H1 (cell line): ENCODE measurements at regions not wholly inside any gene's neighbourhood (a gene's known extent, or its start where the extent isn't known, plus 50 kb on each side); places are given as distances from the start of the nearest gene placed in this dataset.

Source experiments
- CTCF ChIA-PET: fragments of 300-600 bp; sonication (Branson Sonifier 250); formaldehyde crosslinking; loops from one replicate; lab custom pipeline; 2021; ENCODE audit not compliant: partially characterized antibody; lab: Charles Lee
- POLR2A ChIA-PET: fragments of 300-600 bp; sonication (Branson Sonifier 250); formaldehyde crosslinking; loops from one replicate; lab custom pipeline; 2021; ENCODE audit warnings: inconsistent platforms; ENCODE audit not compliant: partially characterized antibody; lab: Charles Lee
- DNase-seq, 2 experiments: peaks; one replicate each; pipeline versions ENCODE4 v3.0.0 to v3.0.0-alpha.2; 2010 to 2022; ENCODE audit warnings: low spot score in 2 of 2, low read depth in 1 of 2, mixed read lengths in 1 of 2
- FAIRE-seq: peaks from 2 replicates; lab custom pipeline; 2011; peaks lifted over from hg19 to GRCh38; lab: Jason Lieb, UNC
- H2AFZ ChIP-seq: 2 replicates; pipeline ENCODE4 v1.8.1; 2012; ENCODE audit warnings: low read length, inconsistent platforms
- H2AK5ac ChIP-seq: 2 replicates; pipeline ENCODE4 v1.6.1; 2013; ENCODE audit warnings: low read depth, low read length
- H2BK120ac ChIP-seq: replicated peaks from 2 replicates; pipeline ENCODE3; 2013; ENCODE audit warnings: low read depth, low read length, inconsistent platforms
- H2BK12ac ChIP-seq: 2 replicates; pipeline ENCODE4 v1.6.1; 2013; ENCODE audit warnings: low read depth, low read length
- H2BK15ac ChIP-seq: 2 replicates; pipeline ENCODE4 v1.6.1; 2013; ENCODE audit warnings: low read length
- H2BK20ac ChIP-seq: 2 replicates; pipeline ENCODE4 v1.6.1; 2013; ENCODE audit warnings: low read length
- H2BK5ac ChIP-seq: 2 replicates; pipeline ENCODE4 v1.6.1; 2013; ENCODE audit warnings: low read depth, low read length
- H3K14ac ChIP-seq: 2 replicates; pipeline ENCODE4 v1.6.1; 2013; ENCODE audit warnings: inconsistent platforms; ENCODE audit not compliant: insufficient read length
- H3K18ac ChIP-seq: 2 replicates; pipeline ENCODE4 v1.6.1; 2013; ENCODE audit warnings: low read length; ENCODE audit errors: extremely low read depth
- H3K23ac ChIP-seq: 2 replicates; pipeline ENCODE4 v1.6.1; 2013; ENCODE audit warnings: inconsistent platforms; ENCODE audit not compliant: insufficient read length
- H3K23me2 ChIP-seq: 2 replicates; pipeline ENCODE4 v1.6.1; 2013; ENCODE audit warnings: low read depth, low read length
- H3K27ac ChIP-seq: 2 replicates; pipeline ENCODE4 v1.6.1; 2011; ENCODE audit warnings: low read depth, low read length, inconsistent platforms
- H3K27me3 ChIP-seq, 4 experiments: replicated peaks in 1 of 4; 1 replicate in 1 of 4; 2 replicates in 3 of 4; pipeline versions ENCODE4 v1.6.1 to v1.8.1; 2011 to 2013; ENCODE audit warnings: low read length in 3 of 4, mild to moderate bottlenecking in 3 of 4, inconsistent platforms in 2 of 4, mixed read lengths in 2 of 4, moderate library complexity in 1 of 4; ENCODE audit not compliant: control insufficient read depth in 3 of 4, insufficient read depth in 3 of 4; ENCODE audit errors: extremely low read depth in 1 of 4
- H3K36me3 ChIP-seq, 4 experiments: 2 replicates each; pipeline versions ENCODE4 v1.6.1 to v1.8.1; 2011 to 2013; ENCODE audit warnings: mild to moderate bottlenecking in 4 of 4, low read length in 3 of 4, moderate library complexity in 2 of 4, control low read depth in 1 of 4, inconsistent platforms in 1 of 4; ENCODE audit not compliant: insufficient read depth in 4 of 4, control insufficient read depth in 2 of 4
- H3K4ac ChIP-seq: replicated peaks from 2 replicates; pipeline ENCODE3; 2013; ENCODE audit warnings: low read length, low read depth, mixed read lengths, inconsistent platforms; ENCODE audit not compliant: insufficient read length
- H3K4me1 ChIP-seq, 4 experiments: replicated peaks in 1 of 4; 1 replicate in 1 of 4; 2 replicates in 3 of 4; pipeline versions ENCODE4 v1.6.1 to v1.8.1; 2011 to 2013; ENCODE audit warnings: low read length in 3 of 4, inconsistent platforms in 2 of 4, mixed read lengths in 1 of 4; ENCODE audit not compliant: insufficient read depth in 4 of 4, control insufficient read depth in 3 of 4
- H3K4me2 ChIP-seq, 2 experiments: 2 replicates each; pipeline versions ENCODE4 v1.6.1 to v1.8.1; 2011 to 2013; ENCODE audit warnings: low read depth in 2 of 2, low read length in 2 of 2, control low read depth in 1 of 2, inconsistent platforms in 1 of 2, mild to moderate bottlenecking in 1 of 2; ENCODE audit not compliant: insufficient read depth in 1 of 2
- H3K4me3 ChIP-seq, 4 experiments: fragments of 200-600, 300-600 bp in 1 of 4; sonication (generic), shearing (Covaris generic), sonication (Bioruptor Twin) in 1 of 4; 2 replicates each; pipeline versions ENCODE4 v1.5.1 to v1.8.1; 2011 to 2016; ENCODE audit warnings: low read length in 4 of 4, low read depth in 3 of 4, control low read depth in 2 of 4, inconsistent platforms in 2 of 4, mild to moderate bottlenecking in 2 of 4, mixed read lengths in 1 of 4, moderate library complexity in 1 of 4; ENCODE audit not compliant: insufficient read depth in 2 of 4; ENCODE audit errors: extremely low read depth in 1 of 4
- H3K56ac ChIP-seq: replicated peaks from 2 replicates; pipeline ENCODE3; 2013; ENCODE audit warnings: low read depth, mild to moderate bottlenecking, mixed read lengths, low read length, inconsistent platforms; ENCODE audit not compliant: insufficient read length
- H3K79me1 ChIP-seq: 2 replicates; pipeline ENCODE4 v1.6.1; 2013; ENCODE audit warnings: low read depth, low read length, control low read depth
- H3K79me2 ChIP-seq, 2 experiments: 2 replicates each; pipeline versions ENCODE4 v1.6.1 to v1.8.1; 2012 to 2013; ENCODE audit warnings: low read length in 2 of 2, mild to moderate bottlenecking in 2 of 2, inconsistent platforms in 1 of 2; ENCODE audit not compliant: insufficient read depth in 2 of 2, control insufficient read depth in 1 of 2
- H3K9ac ChIP-seq, 4 experiments: replicated peaks in 1 of 4; 1 replicate in 1 of 4; 2 replicates in 3 of 4; pipeline versions ENCODE4 v1.6.1 to v1.8.1; 2011 to 2013; ENCODE audit warnings: low read depth in 3 of 4, low read length in 3 of 4, control low read depth in 2 of 4, mild to moderate bottlenecking in 2 of 4, moderate library complexity in 2 of 4, inconsistent platforms in 1 of 4; ENCODE audit errors: extremely low read depth in 1 of 4
- H3K9me3 ChIP-seq, 2 experiments: 2 replicates each; pipeline versions ENCODE4 v1.6.1 to v1.8.1; 2012 to 2013; ENCODE audit warnings: mild to moderate bottlenecking in 2 of 2, moderate library complexity in 2 of 2, control low read depth in 1 of 2, inconsistent platforms in 1 of 2, low read depth in 1 of 2, low read length in 1 of 2, mixed read lengths in 1 of 2; ENCODE audit not compliant: insufficient read depth in 2 of 2
- H4K20me1 ChIP-seq, 2 experiments: replicated peaks in 1 of 2; 2 replicates each; pipeline versions ENCODE3 to v1.8.1; 2011 to 2013; ENCODE audit warnings: inconsistent platforms in 2 of 2, low read length in 2 of 2, mild to moderate bottlenecking in 1 of 2; ENCODE audit not compliant: insufficient read depth in 2 of 2, control insufficient read depth in 1 of 2
- H4K5ac ChIP-seq: 2 replicates; pipeline ENCODE4 v1.6.1; 2013; ENCODE audit warnings: low read length, low read depth, mixed read lengths, inconsistent platforms; ENCODE audit not compliant: insufficient read length
- H4K8ac ChIP-seq: 2 replicates; pipeline ENCODE4 v1.8.0; 2013; ENCODE audit warnings: mild to moderate bottlenecking, moderate library complexity, low read length, inconsistent platforms; ENCODE audit not compliant: insufficient read depth; ENCODE audit errors: extremely low read depth
- H4K91ac ChIP-seq: replicated peaks from 2 replicates; pipeline ENCODE3; 2013; ENCODE audit warnings: low read length, mixed read lengths, inconsistent platforms; ENCODE audit not compliant: insufficient read length
- ASH2L ChIP-seq: fragments of 200-600, 300-600 bp; sonication (generic); IDR thresholded peaks from one replicate; pipeline ENCODE4 v1.7.1; 2017; ENCODE audit warnings: low read length
- CBX5 ChIP-seq: fragments of 300-800, 300-1000 bp; sonication (generic); IDR thresholded peaks from 2 replicates; pipeline ENCODE4 v1.7.1; 2016; ENCODE audit warnings: antibody characterized with exemption, low read length, low read depth
- CBX8 ChIP-seq: fragments of 300-800, 300-1000 bp; sonication (generic); IDR thresholded peaks from 2 replicates; pipeline ENCODE4 v1.7.1; 2016; ENCODE audit warnings: low read depth, low read length, borderline replicate concordance
- CEBPB ChIP-seq: IDR thresholded peaks from 2 replicates; pipeline ENCODE4 v1.6.1; 2012; ENCODE audit warnings: low read depth, low read length
- CHD1 ChIP-seq: IDR thresholded peaks from 2 replicates; pipeline ENCODE4 v1.6.1; 2012; ENCODE audit warnings: low read depth, low read length, improper control_type of control experiment
- CREB1 ChIP-seq: IDR thresholded peaks from 2 replicates; pipeline ENCODE4 v1.6.1; 2012; ENCODE audit warnings: inconsistent platforms
- EZH2 ChIP-seq: fragments of 200-600 bp; sonication (generic); IDR thresholded peaks from 2 replicates; pipeline ENCODE4 v1.7.1; 2012; ENCODE audit warnings: low read depth, mild to moderate bottlenecking, moderate library complexity, low read length, inconsistent platforms; ENCODE audit not compliant: severe bottlenecking
- JUND ChIP-seq: IDR thresholded peaks from 2 replicates; pipeline ENCODE4 v1.6.1; 2011; ENCODE audit warnings: mild to moderate bottlenecking, improper control_type of control experiment, low read length
- KDM5A ChIP-seq: fragments of 200-600 bp; IDR thresholded peaks from 2 replicates; pipeline ENCODE4 v1.7.1; 2012; ENCODE audit warnings: mild to moderate bottlenecking, low read length, inconsistent platforms, mixed read lengths
- POLR2A ChIP-seq, 2 experiments: IDR thresholded peaks; 1 replicate in 1 of 2; 2 replicates in 1 of 2; pipeline ENCODE4 v1.6.1; 2011; ENCODE audit warnings: low read depth in 2 of 2, low read length in 2 of 2, mild to moderate bottlenecking in 2 of 2; ENCODE audit errors: control extremely low read depth in 1 of 2
- RXRA ChIP-seq: IDR thresholded peaks from 2 replicates; pipeline ENCODE4 v1.6.1; 2011; ENCODE audit warnings: low read depth, mild to moderate bottlenecking, low read length, moderate library complexity; ENCODE audit not compliant: insufficient read depth
- SP4 ChIP-seq: IDR thresholded peaks from 2 replicates; pipeline ENCODE4 v1.6.1; 2012; ENCODE audit warnings: low read length, inconsistent platforms
- SRF ChIP-seq: IDR thresholded peaks from 2 replicates; pipeline ENCODE4 v1.6.1; 2011; ENCODE audit warnings: mild to moderate bottlenecking, low read depth, low read length, moderate library complexity
- SUZ12 ChIP-seq: fragments of 200-600 bp; sonication (generic); IDR thresholded peaks from 2 replicates; pipeline ENCODE4 v1.6.1; 2012; ENCODE audit warnings: mild to moderate bottlenecking, inconsistent platforms, low read length, moderate library complexity, mixed read lengths
- TAF7 ChIP-seq: optimal IDR thresholded peaks from 2 replicates; pipeline ENCODE3; 2011; ENCODE audit warnings: low read depth, mild to moderate bottlenecking, inconsistent platforms, low read length, moderate library complexity, borderline replicate concordance
- YY1 ChIP-seq: IDR thresholded peaks from 2 replicates; pipeline ENCODE4 v1.6.1; 2011; ENCODE audit warnings: low read depth, mild to moderate bottlenecking, low read length
- WGBS, 2 experiments: shearing (Covaris generic) in 1 of 2; methylation state at CpG; one replicate each; pipeline versions ENCODE4 v1.1.6 to v1.1.7; 2013 to 2015; ENCODE audit warnings: low lambda C conversion rate in 2 of 2, mixed read lengths in 2 of 2, inconsistent platforms in 1 of 2, low coverage in 1 of 2, missing lambda C conversion rate in 1 of 2; ENCODE audit not compliant: insufficient replicate concordance in 2 of 2, insufficient coverage in 1 of 2, insufficient read length in 1 of 2; ENCODE audit errors: extremely low coverage in 1 of 2, missing lambda C conversion rate in 1 of 2; 5-methylcytosine and 5-hydroxymethylcytosine counted together
- TF ChIP-seq, protein P1 (sequence below): IDR thresholded peaks from 2 replicates; pipeline ENCODE4 v1.6.1; 2011; ENCODE audit warnings: low read depth, mild to moderate bottlenecking, low read length; ENCODE audit not compliant: insufficient read depth

DNA sequence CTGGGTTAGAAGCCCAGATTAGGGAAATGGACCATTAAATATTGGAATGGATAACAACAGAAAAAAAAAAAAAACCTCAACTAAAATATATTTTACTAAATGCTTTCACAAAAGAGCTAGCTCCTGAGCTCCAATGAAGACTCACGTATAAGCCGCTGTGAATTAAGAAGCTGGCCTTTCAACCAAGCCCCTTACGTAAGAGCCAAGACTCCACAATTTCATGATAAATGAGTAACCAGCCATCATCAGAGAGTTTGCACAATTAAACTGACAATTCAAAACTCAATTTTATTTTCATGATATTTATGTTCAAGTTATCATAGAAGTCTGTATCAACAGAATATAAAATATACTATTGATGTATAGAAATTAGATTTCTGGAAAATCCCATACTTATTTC is 70.7 kb upstream of the HNRNPA3 start:
- no peaks in the 10 kb centered on the region for H4K20me1 ChIP-seq
- no peaks in the 10 kb centered on the region for H3K79me2 ChIP-seq
- no peak overlapping the region for H2BK5ac ChIP-seq
- H2BK120ac ChIP-seq = no peak overlapping the region
- ChIA-PET POLR2A (no interaction called here), CTCF (interaction anchor here (2.0 kb wide), 1 partner anchor 1014 kb away, joined by 5 read pairs; no protein-coding TSS in a partner anchor)
- no peak overlapping the region for H4K5ac ChIP-seq
- H3K4me1 ChIP-seq = no peaks in the 10 kb centered on the region
- H2BK12ac ChIP-seq = no peak overlapping the region
- no peak overlapping the region for H3K14ac ChIP-seq
- H3K4me3 ChIP-seq = no peak overlapping the region
- H3K27ac ChIP-seq = no peak overlapping the region
- H2BK15ac ChIP-seq = no peak overlapping the region
- FAIRE-seq (no peak), DNase-seq (no peak)
- no peaks in the 10 kb centered on the region for H3K79me1 ChIP-seq
- H3K9ac ChIP-seq = no peak overlapping the region
- H4K91ac ChIP-seq = no peak overlapping the region
- H3K18ac ChIP-seq = no peak overlapping the region
- H3K4me2 ChIP-seq = no peak overlapping the region
- WGBS, 2 experiments = 91% methylated on average over 3 of the region's 3 CpGs; no CpG with 5 or more reads in 1 of the 2 experiments
- peaks cover 0 to 1% (median 0%) of the 10 kb centered on the region in 4 experiments; a peak in 1 of 7 replicates for H3K27me3 ChIP-seq
- no peaks in the 10 kb centered on the region for H3K36me3 ChIP-seq
- H2BK20ac ChIP-seq = no peak overlapping the region
- no peak overlapping the region for H4K8ac ChIP-seq
- H2AFZ ChIP-seq = no peak overlapping the region
- H3K9me3 ChIP-seq = no peaks in the 10 kb centered on the region
- H3K23ac ChIP-seq = no peak overlapping the region
- no peaks in the 10 kb centered on the region for H3K23me2 ChIP-seq
- TF ChIP-seq CBX8 (no peak), EZH2 (no peak), SRF (no peak), SP4 (no peak), CHD1 (no peak), SUZ12 (no peak), JUND (no peak), CREB1 (no peak), POLR2A (IDR thresholded peaks at IDR 0.05; ENCODE audit: control extremely low read depth in 1 of 2, low read depth in 2 of 2, low read length in 2 of 2) (no peak), CEBPB (no peak), YY1 (no peak), ASH2L (no peak), CBX5 (no peak), TAF7 (no peak), RXRA (no peak), KDM5A (no peak)
- TF ChIP-seq, protein P1, sequence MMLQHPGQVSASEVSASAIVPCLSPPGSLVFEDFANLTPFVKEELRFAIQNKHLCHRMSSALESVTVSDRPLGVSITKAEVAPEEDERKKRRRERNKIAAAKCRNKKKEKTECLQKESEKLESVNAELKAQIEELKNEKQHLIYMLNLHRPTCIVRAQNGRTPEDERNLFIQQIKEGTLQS = no peak
- no peak overlapping the region for H3K4ac ChIP-seq
- no peak overlapping the region for H2AK5ac ChIP-seq
- H3K56ac ChIP-seq = no peak overlapping the region
